ENCODE measurements at regions not wholly inside any gene's neighbourhood (a gene's known extent, or its start where the extent isn't known, plus 50 kb on each side); places are given as distances from the start of the nearest gene placed in this dataset.
"Not testable (repeated sequence)": the region's sequence is repeated elsewhere in the genome, so short reads cannot be mapped to it uniquely, and the experiment has no call there.

DNA sequence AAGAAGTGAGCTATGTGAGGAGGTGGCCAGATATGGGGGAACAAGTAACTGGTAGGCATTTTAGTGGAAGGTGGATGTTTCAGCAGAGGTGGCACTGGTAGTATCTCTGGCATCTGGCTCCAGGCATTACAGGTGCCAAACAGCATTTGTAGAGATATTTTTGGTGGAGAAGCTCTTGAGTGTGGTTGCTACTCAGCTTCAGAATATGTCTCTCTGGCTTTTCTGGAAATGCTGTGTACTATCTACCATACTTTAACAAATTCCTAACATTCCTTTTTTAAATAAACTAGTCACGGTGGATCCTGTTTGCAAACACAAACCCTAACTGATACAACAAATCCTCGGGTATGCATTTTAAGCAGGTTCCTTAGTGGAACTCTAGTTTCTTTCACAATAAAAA is 128.0 kb downstream of the BARX2 start:
- DNase-seq (ENCODE audit: low spot score): no peak

DNA sequence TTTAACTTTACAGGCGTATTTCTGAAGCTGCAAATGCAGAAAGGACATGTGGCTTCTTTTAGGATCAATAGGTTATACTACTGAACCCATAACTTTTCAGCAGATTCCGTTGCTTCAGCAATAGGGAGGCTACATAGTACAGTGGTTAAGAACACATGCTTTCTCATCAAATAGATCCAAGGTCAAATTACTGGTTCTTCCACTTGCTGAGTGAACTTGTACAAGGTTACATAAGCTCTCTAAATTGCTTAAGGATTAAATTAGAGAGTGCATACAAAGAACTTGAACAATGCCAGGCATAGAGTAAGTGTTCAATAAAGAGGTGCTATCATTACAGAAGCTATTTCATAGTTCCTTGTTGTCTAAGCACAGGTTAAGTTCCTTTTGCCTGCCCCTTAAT is 129.6 kb downstream of the BARX2 start:
- no peak for DNase-seq (ENCODE audit: low spot score)

DNA sequence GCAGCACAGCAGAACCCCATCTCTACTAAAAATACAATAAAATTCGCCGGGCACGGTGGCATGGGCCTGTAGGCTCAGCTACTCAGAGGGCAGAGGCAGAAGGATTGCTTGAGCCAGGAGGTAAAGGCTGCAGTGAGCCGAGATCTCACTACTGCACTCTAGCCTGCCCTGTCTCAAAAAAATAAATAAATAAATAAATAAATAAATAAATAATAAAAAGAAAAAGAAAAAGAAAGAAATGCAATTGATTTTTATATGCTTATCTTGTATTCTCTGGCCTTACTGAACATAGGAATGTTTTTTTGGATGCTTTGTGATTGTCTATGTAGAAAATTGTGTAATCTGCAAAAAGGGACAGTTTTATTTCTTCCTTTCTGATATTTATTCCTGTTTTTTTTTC is 132.5 kb downstream of the BARX2 start:
- no peak for DNase-seq (ENCODE audit: low spot score)

DNA sequence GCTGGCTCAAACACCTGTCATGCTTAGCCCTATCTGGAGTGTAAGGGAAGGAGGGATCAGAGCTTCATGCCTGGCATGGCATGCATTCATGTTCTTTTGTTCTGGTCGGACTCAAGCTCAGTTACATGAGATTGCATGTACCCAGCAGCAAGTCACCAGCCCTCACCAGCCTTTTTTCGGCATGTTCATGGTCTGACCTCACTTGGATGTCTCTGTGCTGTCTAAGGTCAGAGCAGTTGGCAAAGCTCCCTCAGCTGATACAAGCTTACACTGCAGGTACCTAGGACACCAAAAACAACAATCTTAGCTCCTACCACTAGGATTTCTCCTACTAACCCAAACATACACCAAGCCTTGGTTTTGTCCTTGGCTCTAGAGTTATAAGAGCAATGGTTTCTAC is 152.6 kb downstream of the BARX2 start:
- DNase-seq (ENCODE audit: low spot score): no peak

DNA sequence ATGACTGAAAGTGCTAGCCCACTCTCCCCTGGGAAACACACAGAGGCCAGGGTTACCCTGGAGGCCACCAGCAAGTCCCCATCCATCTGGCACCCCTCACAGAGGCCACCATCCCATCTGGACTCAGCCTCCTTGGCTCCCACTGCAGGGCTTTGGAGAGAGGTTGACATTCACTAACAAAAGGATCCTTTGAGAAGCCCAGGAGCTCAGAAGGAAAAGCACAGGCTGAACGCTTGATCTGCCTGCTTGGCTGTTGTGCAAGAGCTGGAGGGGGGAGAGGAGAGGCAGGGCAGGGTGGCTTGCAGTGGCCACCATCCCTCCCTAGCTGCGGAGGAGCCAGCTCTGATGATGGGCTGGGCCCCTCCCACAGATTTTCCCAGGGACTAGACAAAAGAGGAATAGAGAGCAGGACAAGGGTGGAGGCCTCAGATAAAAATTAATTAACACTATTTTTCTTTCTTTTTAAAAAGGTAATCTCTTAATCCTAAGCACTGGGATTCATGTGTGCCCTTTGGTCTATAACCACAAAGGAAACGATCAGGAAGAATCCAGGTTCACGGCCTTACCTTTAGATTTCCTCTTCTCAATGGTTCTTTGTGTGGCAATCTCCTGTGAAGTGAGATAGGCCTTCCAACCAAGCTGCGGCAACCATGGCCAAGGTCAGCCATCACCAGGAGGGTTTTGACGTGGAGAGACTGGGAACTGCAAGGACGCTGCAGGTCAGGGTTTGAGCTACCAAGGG is 154.7 kb downstream of the BARX2 start:
- no peak for DNase-seq (ENCODE audit: low spot score)

DNA sequence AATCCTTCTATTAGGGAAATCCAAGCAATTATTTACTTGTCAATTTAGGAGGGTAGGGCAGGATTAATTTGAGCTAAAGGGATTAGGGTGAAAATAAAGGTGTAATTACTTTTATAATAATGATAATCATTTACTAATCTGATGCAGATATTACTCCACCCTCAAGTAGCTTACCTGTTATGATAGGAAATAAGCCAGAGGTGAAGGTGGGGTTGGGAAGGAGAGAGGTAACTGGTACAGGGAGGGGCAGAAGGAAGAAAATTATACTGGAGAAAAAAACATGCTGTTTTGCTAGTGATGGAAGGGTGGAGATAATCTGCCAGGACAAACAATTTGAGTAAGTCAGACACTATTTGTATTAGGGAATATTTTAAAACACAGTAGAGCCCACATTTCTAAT is 157.7 kb downstream of the BARX2 start:
- DNase-seq (ENCODE audit: low spot score): no peak

DNA sequence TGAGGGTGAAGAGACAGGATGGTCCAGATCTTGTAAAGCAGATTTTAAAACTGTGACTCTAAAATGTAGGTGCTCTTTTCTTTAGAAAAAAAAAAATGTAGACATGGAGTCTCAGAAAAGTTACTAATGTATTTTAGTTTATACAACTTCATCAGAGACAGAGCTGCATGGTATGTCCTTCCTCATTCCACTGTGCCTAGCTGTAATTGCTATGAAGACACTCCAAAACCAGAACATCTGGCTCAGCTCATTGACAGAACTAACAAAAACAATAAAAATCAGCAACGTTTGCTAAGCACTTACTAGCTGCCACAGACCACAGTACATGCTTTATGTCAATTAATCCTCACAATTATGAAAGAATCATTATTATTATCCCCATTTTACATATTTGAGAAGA is 160.7 kb downstream of the BARX2 start:
- no peak for DNase-seq (ENCODE audit: low spot score)

DNA sequence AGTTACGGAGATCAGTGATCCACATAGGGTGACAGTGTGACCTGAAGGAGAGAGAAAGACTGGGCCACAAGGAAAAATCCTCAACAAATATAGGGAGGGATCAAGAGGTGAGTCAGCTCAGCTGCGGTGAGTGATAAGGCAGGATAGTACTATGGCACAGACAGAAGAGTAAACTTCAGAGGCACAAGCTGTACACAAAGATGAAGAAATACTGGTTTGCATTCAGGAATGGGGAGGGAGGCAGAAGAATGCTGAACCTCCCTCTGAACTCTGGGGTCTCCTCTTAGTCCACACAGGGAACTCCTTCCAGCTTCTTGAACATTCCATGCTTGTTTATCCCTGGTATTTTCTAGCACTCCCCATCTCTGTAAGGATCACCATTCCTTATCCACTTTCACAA is 162.7 kb downstream of the BARX2 start:
- no peak for DNase-seq (ENCODE audit: low spot score)

DNA sequence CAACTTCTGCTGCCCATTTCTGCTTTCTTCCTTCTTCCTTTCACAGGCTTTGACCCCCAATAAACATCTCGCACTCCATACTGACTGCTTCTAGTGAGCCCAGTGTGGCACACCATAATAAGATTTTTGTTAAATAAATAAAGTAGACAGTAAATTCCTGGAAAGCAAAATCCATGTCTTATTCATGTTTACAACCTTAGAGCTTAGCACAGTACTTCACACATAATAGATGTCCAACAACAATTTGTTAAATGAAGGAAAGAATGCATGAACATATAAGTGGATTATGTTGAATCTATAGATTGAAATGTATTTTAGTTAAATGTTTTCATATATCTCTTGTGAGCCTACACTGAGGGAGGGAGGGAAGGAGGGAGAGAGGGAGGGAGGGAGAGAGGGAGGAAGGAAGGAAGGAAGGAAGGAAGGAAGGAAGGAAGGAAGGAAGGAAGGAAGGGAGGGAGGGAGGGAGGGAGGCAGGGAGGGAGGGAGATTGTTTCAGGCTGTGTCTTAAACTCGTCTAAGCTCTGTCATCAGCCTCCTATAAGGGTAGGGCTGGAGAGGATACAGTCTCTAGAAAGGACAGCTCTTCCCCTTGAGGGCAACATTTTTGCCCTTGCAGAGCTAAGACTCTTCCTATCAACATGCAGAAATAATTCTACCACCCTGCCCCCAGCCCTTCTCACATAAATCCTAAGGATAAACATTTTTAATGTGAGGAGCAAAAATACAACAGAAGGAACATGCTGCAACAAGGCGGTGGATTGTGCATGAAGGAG is 168.1 kb downstream of the BARX2 start:
- no peak for DNase-seq (ENCODE audit: low spot score)

DNA sequence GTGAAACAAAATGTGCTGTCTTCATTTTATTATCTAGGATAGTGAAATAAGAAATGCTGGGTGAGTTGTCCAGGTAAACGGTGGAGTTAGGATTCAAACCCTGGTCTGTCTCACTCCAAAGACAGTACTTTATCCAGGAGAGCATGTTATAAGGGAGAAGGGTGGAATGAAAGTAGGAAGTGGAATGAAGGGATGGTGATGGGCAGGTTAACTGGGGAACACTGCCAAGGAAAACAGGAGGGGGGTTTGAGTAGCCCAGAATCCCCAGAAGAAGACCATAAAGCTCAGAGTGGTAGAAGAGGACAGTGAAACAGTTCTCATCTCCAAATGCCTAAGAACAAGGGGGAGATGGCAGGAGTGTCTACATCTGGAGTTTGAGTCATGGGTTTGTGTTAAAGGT is 169.0 kb downstream of the BARX2 start:
- DNase-seq (ENCODE audit: low spot score): no peak

DNA sequence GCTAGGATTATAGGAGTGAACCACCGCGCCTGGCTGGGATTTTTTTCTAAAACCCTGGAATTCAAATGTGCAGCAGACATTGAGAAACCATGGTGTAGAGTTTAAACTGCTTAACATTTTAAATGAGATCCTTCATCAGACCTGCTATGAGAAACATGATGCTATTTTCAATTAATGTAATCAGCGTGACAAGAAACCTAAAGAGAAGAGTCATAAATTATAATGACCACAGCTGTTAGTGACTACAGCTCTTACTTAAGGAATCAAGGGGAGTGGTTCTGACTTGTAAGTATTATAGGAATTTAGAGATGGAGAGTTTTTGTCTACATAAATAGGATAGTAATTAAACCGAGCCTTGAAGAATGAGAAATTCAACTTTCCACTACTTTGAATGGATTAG is 170.6 kb downstream of the BARX2 start:
- no peak for DNase-seq (ENCODE audit: low spot score)

DNA sequence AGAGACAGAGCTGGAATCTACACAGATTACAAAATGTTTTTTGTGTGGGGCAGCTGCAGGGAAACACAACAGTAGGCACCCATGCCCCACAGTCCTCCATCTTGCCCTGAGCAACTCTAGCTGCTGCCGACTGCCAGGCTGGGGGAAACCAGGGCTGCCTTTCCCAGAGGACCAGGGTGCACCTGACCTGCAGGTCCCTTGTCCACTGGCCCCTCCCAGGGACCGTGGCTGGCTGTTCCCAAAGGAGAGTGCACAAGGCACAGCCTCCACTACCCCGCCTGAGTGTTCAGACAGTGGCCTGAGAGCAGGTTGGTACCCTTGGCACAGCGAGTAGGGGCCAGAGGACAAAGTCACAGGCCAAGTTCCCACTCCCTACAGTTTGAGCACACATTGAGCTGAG is 181.8 kb downstream of the BARX2 start:
- DNase-seq (ENCODE audit: low spot score): no peak

DNA sequence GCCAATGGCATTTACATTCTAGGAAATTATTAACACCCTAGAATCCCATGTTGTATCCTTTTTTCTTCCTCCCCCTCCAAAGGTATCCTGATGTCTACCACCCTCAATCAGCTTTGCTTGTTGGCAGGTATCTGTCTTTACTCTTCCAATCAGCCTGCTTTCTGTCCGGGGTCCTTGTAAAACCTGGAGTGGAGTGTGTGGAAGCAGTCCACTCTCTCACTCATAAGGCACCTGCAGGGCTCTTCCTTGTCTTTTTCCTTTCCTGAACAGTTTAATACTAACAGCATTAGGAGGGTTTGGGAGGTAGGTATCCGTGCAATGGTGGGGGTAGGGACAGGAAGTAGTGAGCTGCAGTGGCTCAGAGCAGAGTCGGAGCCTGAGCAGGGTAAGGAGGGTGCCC is 193.4 kb downstream of the BARX2 start:
- no peak for DNase-seq (ENCODE audit: low spot score)

DNA sequence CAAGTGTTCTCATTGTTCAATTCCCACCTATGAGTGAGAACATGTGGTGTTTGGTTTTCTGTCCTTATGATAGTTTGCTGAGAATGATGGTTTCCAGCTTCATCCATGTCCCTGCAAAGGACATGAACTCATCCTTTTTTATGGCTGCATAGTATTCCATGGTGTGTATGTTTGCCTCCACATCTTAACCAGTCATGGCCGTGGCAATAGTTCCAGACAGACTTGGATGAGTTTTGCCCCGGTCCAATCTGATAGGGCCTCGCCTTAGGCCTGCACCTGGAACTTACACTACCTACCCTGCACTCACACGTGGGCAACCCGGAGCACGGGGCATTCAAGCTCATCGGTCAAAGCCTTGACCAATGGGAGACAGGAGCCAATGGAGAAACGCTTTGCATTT is 197.0 kb downstream of the BARX2 start:
- not testable (repeated sequence) for DNase-seq (ENCODE audit: low spot score)

DNA sequence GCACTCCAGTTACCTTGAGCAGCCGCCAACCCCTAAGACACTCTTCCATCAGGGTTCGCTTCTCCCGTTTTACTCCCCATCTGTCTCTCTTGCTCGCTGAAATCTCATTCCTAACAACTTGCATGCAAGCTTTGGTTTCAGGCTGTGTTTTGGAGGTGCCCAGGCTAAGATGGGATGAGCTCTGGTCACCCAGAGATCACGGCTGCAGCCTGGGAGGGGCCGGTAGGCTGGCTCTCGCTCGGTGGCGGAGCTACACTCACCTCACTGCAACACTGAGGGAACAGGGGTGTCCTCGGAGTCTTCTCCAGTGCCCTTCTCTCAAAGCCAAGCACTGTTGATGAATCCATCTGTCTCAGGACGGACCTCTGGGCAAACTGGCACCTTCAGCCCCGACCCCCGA is 197.5 kb downstream of the BARX2 start:
- no peak for DNase-seq (ENCODE audit: low spot score)

DNA sequence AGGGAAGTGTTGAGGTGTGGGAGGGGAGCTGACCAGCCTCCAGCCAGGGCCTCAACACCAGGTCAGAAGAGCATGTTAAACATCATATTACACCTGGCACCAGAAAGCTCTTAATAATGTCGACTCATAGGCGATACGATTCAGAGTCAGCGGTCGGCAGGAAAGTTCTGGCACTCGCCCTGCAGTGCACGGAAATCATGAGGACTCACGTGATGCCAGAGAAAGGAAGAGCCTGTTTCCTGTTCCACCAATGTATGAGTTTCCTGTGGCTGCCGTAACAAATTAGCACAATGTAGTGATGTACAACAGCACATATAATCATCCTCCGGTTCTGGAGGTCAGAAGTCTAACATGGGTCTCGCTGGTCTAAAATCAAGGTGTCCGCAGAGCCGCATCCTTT is 198.8 kb downstream of the BARX2 start:
- no peak for DNase-seq (ENCODE audit: low spot score)

DNA sequence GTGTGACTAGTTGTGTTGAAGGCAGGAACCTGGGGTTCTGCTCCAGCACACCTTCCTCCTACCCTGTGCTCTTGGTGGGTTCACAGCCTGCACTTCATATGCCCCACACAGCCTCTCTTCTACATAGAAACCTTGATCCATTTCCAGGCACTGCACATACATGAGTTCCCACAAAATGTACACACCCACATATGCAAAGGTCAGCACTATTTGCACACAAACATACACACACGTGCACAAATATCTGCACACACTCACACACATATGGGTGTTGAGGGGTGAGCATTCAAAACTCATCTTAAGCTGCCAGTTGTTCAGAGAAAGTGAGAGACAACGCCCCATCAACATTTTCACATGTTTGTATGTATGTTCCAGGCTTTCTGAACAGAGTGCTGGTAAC is 201.0 kb downstream of the BARX2 start:
- no peak for DNase-seq (ENCODE audit: low spot score)

DNA sequence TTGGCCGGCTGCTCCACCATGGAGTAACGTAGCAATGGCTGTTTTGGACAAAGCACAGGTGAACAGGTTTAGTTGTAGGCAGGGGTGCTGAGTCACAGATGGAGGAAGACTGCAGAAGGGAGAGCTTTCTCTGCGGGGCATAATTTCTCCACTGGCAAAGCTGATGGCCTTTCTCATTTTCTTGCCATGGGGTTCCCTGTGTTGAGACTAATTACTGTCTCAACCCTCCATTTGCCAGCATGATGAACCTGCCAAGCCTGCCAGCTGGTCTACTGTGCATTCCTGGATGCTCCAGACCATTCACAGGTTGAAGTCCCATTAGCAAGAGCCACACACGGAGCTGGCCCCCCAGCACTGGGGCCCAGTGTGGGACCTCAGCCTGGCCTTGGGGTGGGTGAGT is 202.4 kb downstream of the BARX2 start:
- DNase-seq (ENCODE audit: low spot score): no peak

DNA sequence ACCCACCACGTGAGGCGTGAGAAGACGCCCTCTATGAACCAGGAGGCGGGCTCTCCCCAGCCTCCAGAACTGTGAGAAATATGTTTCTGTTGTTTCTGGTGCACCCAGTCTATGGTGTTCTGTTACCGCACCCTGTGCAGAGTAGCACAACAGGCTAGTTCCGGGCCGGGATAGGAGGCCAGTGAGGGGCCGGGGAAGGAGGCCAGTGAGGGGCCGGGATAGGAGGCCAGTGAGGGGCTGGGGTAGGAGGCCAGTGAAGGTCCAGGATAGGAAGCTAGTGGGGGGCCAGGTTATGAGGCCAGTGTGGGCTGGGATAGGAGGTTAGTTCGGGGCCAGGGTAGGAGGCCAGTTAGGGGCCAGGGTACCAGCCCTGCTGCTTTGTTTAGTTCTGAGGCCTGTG is 204.6 kb downstream of the BARX2 start:
- DNase-seq (ENCODE audit: low spot score): no peak

DNA sequence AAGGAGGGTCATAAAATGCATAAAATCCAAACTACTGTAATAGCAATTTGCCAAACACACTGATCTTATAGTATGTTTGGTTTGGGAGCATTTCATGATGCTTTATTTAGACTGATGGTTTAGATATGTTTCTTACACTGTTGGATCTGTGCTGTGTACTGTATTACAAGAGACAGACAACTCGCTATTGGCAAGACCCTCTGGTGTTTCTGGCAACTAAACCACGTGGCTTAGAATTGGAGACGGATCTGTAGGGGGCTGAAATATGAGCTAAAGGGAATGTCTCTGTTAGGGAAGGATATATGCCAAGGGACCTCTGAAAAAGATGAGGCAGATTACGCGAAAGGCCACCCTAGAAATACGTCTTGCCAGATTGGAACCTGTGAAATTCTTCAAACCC is 208.7 kb downstream of the BARX2 start:
- DNase-seq (ENCODE audit: low spot score): no peak

DNA sequence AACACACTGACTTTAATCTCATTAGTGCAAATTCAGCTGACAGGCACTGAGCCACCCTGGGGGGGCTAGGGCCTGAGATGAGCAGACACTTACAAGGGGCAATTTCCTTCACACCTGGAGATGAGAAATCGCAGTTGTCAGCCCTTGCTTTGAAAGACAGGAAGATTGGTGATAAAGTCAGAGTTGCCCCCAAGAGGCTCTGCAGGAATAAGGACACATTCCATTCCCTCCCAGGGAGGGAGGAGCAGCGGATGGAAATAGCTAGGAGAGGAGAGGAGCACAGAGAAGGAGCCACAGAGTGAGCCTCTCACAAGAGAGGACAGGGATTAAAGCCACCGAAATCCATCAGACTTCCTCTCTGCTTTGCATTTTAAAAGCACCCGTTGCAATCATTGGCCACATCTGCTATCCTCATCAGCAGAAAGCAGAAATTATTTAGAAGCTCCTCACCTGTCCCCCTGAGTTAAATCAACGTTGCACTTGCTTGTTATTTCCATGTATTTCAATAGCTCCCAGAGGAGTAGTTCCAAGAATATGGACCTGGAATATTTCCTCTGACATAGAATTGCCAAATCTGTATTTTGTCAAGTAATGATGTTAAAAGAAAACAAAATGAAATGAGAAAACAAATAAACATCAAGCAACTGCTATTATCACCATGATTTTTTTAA is 213.7 kb downstream of the BARX2 start:
- DNase-seq (ENCODE audit: low spot score): no peak

DNA sequence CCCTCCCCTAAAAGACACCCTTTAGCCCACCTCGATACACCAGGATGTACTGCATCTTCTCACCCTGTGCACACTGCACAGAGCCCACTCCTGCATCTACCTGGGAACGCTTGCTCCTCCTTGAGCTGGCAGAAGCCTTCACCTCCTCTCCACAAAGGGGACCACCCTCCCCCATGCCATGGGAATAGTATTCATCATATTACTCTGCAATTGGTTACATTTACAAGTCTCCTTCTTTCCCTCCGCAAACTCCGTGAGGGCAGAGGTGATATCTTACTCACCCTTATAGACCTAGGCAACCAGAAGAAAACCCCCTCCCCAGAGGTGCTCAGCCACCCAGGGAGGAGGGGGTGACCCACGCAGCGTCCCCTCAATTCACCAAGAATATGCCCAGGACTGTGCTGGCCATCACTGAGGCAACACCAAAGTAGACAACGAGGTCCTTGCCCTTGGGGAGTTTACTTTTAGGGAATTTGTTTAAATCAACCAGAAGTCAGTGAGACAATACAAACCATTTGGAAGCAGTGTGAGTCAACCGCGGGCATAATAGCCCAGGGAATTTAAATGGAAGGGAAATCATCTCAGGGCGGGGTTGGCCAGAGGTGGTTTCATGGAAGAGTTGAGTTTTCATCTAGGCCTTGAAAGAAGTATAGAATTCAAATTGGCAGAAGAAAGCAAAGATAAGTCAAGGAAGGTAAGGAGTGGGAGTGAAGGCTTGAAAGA is 214.5 kb downstream of the BARX2 start:
- no peak for DNase-seq (ENCODE audit: low spot score)

All from hematopoietic multipotent progenitor cell treated with erythropoietin and hydrocortisone succinate and interleukin-3 and kit ligand, for 15 days (in vitro differentiated cells).